ENCODE measurements at regions not wholly inside any gene's neighbourhood (a gene's known extent, or its start where the extent isn't known, plus 50 kb on each side); places are given as distances from the start of the nearest gene placed in this dataset.

GRCh38 chr13:30132623-30133553 lies 174.5 kb downstream of the KATNAL1 start:
- H3K36me3 ChIP-seq (ENCODE audit: control insufficient read depth, insufficient read depth, low read length), result no peaks in the 10 kb centered on the region
- H3K4me3 ChIP-seq (replicated peaks; ENCODE audit: low read depth, low read length), result no peak overlapping the region
- TF ChIP-seq, protein P1, sequence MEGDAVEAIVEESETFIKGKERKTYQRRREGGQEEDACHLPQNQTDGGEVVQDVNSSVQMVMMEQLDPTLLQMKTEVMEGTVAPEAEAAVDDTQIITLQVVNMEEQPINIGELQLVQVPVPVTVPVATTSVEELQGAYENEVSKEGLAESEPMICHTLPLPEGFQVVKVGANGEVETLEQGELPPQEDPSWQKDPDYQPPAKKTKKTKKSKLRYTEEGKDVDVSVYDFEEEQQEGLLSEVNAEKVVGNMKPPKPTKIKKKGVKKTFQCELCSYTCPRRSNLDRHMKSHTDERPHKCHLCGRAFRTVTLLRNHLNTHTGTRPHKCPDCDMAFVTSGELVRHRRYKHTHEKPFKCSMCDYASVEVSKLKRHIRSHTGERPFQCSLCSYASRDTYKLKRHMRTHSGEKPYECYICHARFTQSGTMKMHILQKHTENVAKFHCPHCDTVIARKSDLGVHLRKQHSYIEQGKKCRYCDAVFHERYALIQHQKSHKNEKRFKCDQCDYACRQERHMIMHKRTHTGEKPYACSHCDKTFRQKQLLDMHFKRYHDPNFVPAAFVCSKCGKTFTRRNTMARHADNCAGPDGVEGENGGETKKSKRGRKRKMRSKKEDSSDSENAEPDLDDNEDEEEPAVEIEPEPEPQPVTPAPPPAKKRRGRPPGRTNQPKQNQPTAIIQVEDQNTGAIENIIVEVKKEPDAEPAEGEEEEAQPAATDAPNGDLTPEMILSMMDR (IDR thresholded peaks at IDR 0.05; ENCODE audit: insufficient read depth, low read length, poor library complexity, severe bottlenecking), result peak; percentile 95
- no peaks in the 10 kb centered on the region for H3K27me3 ChIP-seq (replicated peaks; ENCODE audit: control insufficient read depth, insufficient read depth, low read length)
- peak; percentile 78 for DNase-seq (ENCODE audit: extremely low read depth, insufficient read length)

- Histone ChIP-seq H3K36me3 (ENCODE audit: control insufficient read depth, insufficient read depth, low read length) (no peaks in the 10 kb centered on the region), H3K4me3 (replicated peaks; ENCODE audit: low read depth, low read length) (no peak overlapping the region), H3K27me3 (replicated peaks; ENCODE audit: control insufficient read depth, insufficient read depth, low read length) (no peaks in the 10 kb centered on the region)
- no peak for DNase-seq (ENCODE audit: extremely low read depth, insufficient read length)
- TF ChIP-seq, protein P1 (IDR thresholded peaks at IDR 0.05; ENCODE audit: insufficient read depth, low read length, poor library complexity, severe bottlenecking), result no peak
These were observed 177.9 kb downstream of the KATNAL1 start for GRCh38 chr13:30129411-30129810.

DNA sequence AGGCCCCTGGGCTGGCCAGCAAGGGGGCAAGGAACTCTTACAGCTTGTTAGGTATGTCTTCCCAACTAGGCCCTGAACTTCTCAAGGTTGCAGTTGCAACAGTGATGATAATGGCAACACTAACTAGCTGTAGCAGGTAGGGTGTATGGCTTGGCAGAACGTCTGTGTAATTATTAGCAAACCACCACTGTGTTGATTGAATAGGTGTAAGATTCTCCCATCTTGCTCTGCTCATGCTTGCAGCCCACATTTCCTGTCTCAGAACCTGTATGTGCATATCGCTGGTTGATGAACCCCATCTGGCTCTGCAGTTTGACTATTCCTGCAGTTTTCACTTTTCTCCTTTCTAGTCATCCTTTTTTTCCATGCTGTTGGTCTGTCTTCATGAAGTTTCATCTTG lies 178.8 kb downstream of the KATNAL1 start:
- Histone ChIP-seq H3K36me3 (ENCODE audit: control insufficient read depth, insufficient read depth, low read length) (no peaks in the 10 kb centered on the region), H3K4me3 (replicated peaks; ENCODE audit: low read depth, low read length) (no peak overlapping the region), H3K27me3 (replicated peaks; ENCODE audit: control insufficient read depth, insufficient read depth, low read length) (no peaks in the 10 kb centered on the region)
- no peak for DNase-seq (ENCODE audit: extremely low read depth, insufficient read length)
- TF ChIP-seq, protein P1 (IDR thresholded peaks at IDR 0.05; ENCODE audit: insufficient read depth, low read length, poor library complexity, severe bottlenecking), result no peak

GRCh38 chr13:30128095-30128494 lies 179.3 kb downstream of the KATNAL1 start:
- Histone ChIP-seq H3K36me3 (ENCODE audit: control insufficient read depth, insufficient read depth, low read length) (no peaks in the 10 kb centered on the region), H3K27me3 (replicated peaks; ENCODE audit: control insufficient read depth, insufficient read depth, low read length) (no peaks in the 10 kb centered on the region), H3K4me3 (replicated peaks; ENCODE audit: low read depth, low read length) (no peak overlapping the region)
- TF ChIP-seq, protein P1 (IDR thresholded peaks at IDR 0.05; ENCODE audit: insufficient read depth, low read length, poor library complexity, severe bottlenecking), result no peak
- DNase-seq (ENCODE audit: extremely low read depth, insufficient read length), result no peak

- TF ChIP-seq, protein P1 (IDR thresholded peaks at IDR 0.05; ENCODE audit: insufficient read depth, low read length, poor library complexity, severe bottlenecking), result no peak
- Histone ChIP-seq H3K36me3 (ENCODE audit: control insufficient read depth, insufficient read depth, low read length) (no peaks in the 10 kb centered on the region), H3K4me3 (replicated peaks; ENCODE audit: low read depth, low read length) (no peak overlapping the region), H3K27me3 (replicated peaks; ENCODE audit: control insufficient read depth, insufficient read depth, low read length) (no peaks in the 10 kb centered on the region)
- DNase-seq (ENCODE audit: extremely low read depth, insufficient read length), result no peak
These were observed 180.4 kb downstream of the KATNAL1 start for GRCh38 chr13:30126903-30127428.
